C4-2B (cell line): ENCODE measurements at regions not wholly inside any gene's neighbourhood (a gene's known extent, or its start where the extent isn't known, plus 50 kb on each side); places are given as distances from the start of the nearest gene placed in this dataset.

Experiments
- CTCF ChIP-seq: fragments of 450-650 bp; conservative IDR thresholded peaks from 2 replicates; pipeline ENCODE4 v1.5.1; 2017; ENCODE audit warnings: mild to moderate bottlenecking
- ZFX ChIP-seq: fragments of 450-650 bp; IDR thresholded peaks from 2 replicates; pipeline ENCODE4 v1.6.1; 2017

GRCh38 chr17:59456923-59457615, 108.3 kb upstream of the DHX40 start:
- no peak for TF ChIP-seq CTCF
- TF ChIP-seq ZFX, result no peak
